ENCODE measurements at regions not wholly inside any gene's neighbourhood (a gene's known extent, or its start where the extent isn't known, plus 50 kb on each side); places are given as distances from the start of the nearest gene placed in this dataset.
"Not testable (repeated sequence)": the region's sequence is repeated elsewhere in the genome, so short reads cannot be mapped to it uniquely, and the experiment has no call there.

DNA sequence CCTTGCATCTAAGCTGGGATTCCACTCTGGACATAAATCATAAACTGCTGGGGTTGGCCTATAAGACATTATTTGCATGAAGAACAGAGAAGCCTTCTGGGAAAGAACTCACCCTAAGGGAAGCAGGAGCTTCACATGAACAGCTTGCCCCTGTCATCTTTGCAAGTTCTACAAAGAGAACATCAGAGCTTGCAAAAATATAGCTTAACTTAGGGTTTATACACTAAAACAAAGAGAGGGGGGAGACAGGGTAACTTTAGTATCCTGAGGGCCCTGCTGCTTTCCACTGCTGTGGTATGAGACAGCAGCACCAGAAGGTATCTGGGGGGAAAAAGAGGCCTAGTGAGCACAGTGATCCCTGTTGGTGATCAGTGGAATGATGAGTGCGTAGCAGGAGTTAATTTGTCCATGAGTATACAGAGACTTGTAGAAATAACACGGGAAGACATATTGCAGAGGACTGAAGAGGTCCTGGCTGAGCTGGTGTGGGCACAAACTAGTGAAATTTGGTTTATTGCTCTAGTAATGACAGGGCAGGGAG, 116.1 kb upstream of the TSC22D1 start:
- no peak for DNase-seq (ENCODE audit: low read depth)
- H3K4me3 ChIP-seq (ENCODE audit: low read depth, low read length): no peak overlapping the region

DNA sequence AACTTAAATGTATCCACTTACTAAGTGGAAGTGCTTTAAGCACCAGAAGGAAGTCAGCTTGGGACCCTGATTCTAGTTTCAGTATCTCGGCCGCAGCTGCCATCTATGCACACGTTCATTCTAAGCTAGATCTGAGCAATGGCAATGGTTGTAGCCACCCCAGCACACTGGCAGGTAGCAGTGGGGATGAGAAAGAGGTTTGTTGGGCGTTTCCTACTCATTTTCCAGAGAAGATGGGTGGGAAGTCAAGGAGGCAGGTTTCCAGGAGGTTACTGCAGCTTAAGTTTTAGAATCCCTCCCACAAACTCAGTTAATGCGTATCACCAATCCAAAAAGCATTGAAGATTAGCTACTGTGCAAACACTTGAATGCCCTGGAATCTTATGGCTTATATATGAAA, 114.2 kb upstream of the TSC22D1 start:
- no peak overlapping the region for H3K4me3 ChIP-seq (ENCODE audit: low read depth, low read length)
- no peak for DNase-seq (ENCODE audit: low read depth)

DNA sequence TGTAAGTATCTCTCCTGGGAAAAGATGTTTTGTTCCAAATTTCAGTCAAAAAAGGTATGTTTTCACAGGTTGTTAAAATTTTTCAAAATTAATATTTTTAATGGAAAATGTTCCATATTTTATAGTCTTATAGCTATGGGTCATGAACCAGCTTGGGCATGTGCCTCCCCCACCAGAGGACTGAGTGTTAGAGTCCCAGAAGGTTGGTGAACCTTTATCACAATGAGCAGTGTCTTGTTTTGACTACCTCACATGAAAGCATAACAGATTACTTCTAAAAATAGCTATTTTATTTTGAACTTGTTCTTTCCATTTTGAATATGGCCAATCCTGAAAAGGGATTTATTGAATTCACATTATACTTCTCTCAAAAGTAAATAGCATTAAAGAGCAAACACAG, 112.5 kb upstream of the TSC22D1 start:
- no peak overlapping the region for H3K4me3 ChIP-seq (ENCODE audit: low read depth, low read length)
- DNase-seq (ENCODE audit: low read depth): no peak

DNA sequence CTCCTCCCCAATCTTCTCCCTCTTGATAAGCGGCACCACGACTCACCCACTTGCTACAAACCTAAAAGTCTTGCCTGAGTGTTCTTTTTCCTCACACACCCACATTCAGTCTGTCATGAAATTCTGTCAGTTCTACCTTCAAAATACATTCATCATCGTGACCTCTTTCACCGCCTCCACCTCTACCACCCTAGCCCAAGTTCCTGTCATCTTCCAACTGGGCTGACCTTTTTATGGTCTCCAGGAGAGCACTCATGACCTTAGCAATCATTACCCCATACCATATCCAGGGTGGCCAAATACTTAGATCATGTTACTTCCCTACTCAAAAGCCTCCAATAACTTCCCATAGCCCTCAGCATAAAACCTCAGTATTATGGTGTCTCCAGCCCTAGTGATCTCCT, 110.4 kb upstream of the TSC22D1 start:
- no peak for DNase-seq (ENCODE audit: low read depth)
- no peak overlapping the region for H3K4me3 ChIP-seq (ENCODE audit: low read depth, low read length)

DNA sequence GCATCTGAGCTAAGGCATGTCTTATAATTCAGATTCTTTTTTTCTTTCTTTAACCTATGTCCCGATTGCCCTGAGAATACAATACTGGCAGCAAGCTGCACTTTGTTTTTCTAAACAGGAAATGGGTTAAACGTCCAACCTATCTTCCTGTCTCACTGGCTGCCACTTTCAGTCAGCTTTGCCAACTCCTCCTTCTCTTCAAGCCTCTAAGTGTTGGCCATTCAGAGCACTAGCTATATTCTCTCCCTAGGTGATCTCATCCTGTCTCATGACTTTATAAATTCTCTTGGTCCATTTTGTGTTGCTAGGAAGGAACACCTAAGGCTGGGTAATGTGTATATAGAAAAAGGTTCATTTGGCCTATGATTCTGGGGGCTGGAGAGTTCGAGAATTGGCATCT, 109.5 kb upstream of the TSC22D1 start:
- no peak for DNase-seq (ENCODE audit: low read depth)
- no peak overlapping the region for H3K4me3 ChIP-seq (ENCODE audit: low read depth, low read length)

DNA sequence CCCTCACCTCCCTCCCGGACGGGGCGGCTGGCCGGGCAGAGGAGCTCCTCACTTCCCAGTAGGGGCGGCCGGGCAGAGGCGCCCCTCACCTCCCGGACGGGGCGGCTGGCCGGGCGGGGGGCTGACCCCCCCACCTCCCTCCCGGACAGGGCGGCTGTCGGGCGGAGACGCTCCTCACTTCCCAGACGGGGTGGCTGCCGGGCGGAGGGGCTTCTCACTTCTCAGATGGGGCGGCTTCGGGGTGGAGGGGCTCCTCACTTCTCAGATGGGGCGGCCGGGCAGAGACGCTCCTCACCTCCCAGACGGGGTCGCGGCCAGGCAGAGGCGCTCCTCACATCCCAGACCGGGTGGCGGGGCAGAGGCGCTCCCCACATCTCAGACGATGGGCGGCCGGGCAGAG, 106.3 kb upstream of the TSC22D1 start:
- H3K4me3 ChIP-seq (ENCODE audit: low read depth, low read length): not testable (repeated sequence)

DNA sequence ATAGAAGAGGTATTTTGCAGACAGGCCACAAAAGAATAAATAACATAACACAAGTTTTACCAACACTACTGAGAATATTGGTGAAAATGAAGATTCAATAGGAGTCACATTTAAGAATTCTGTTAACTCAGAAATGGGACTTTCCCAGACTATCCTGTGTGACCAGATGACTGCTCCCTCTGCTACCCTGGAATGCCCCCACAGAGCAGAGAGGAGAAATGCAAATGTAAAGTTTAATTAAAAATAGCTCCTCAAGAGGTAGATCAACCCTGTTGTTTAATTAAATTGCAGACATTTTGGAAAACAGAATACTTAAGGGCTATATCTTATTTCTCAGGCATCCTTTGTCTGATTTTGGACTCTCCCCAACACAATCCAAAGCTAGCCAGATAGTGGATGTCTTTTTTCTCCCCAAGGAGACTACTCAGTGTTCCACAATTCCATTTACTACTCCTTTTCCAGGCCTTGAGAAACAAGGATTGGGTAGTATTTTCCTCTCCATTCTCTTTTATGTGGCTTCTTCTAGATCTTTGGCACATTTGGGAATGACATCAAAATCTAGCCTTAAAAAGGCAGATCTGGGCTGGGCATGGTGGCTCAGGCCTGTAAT, 104.7 kb upstream of the TSC22D1 start:
- H3K4me3 ChIP-seq (ENCODE audit: low read depth, low read length): no peak overlapping the region
- DNase-seq (ENCODE audit: low read depth): no peak

More for the DNA sequence above, 106.3 kb upstream of the TSC22D1 start:
- DNase-seq (ENCODE audit: low read depth): not testable (repeated sequence)

DNA sequence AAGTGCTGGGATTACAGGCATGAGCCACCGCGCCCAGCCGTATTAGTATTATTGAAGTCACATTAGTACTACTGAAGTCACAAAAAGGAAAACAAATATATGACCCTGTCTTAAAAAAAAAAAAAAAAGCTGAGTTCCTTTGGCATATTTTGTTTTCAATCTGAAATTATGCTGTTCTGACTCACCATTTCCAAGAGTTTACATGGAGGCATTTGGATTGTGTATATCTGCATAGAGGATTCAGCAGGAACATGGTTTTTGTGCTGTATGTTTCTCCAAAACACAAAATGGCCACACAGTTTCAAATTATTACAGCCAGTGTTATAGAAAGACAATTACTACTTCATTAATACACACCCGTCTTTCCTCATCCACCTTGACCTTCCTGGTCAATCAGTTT, 103.5 kb upstream of the TSC22D1 start:
- DNase-seq (ENCODE audit: low read depth): no peak
- H3K4me3 ChIP-seq (ENCODE audit: low read depth, low read length): no peak overlapping the region

DNA sequence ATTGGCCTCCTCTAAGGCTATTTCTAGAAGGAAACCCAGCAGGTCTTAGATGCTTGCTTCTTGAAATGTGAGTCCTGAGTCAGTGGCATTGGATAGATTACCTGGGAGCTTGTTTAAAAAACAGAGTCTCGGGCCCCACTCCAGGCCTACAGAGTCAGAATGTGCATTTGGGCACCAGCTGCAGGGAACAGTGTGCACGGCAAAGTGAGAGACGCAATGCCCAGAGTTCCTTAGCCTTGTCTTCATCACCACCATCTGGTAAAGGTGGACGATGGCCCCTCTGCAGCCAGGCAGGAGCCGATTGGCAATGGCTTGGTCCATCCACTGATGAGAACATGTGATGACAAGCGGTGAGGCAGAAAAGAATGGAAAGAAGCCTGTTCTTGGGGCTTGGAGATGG, 102.1 kb upstream of the TSC22D1 start:
- no peak for DNase-seq (ENCODE audit: low read depth)

DNA sequence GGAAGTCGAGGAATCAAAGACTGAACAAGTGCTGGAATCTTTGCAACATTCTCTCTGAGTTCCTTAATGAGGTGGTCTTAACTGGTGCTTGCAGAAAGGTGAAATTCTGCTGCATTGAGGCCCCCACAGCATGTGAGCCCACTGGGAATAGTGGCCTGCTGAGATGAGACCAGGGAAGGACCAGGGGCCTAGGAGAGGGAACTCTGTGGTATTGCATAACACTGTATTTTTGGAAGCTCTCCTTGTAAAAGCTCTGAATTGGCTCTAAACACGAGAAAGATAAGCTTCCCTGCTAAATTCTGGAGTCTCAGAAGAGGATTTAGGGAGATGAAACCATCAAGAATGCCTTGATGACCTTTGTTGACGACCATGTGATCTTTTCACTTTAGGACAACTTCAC, 100.4 kb upstream of the TSC22D1 start:
- no peak overlapping the region for H3K4me3 ChIP-seq (ENCODE audit: low read depth, low read length)
- no peak for DNase-seq (ENCODE audit: low read depth)

More for the DNA sequence above, 102.1 kb upstream of the TSC22D1 start:
- H3K4me3 ChIP-seq (ENCODE audit: low read depth, low read length): no peak overlapping the region

DNA sequence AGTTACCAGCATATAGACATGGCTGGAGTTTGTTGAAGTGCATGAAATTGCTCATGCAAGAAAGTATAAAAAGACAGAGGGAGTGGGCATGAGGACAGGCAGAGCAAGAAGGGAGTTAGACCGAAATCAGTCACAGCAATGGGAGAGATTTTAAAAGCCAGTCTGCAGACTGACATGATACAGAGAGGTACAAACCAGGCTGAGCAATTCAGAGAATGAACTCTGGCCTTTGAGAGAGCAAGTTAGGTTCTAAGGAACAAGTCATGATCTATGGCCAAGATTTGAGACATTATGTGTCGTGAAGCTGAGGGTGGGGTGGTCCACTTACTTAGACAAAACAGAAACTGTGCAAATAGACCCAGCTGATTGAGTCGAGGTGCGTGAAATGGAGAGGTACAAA, 93.4 kb upstream of the TSC22D1 start:
- H3K4me3 ChIP-seq (ENCODE audit: low read depth, low read length): no peak overlapping the region
- no peak for DNase-seq (ENCODE audit: low read depth)

DNA sequence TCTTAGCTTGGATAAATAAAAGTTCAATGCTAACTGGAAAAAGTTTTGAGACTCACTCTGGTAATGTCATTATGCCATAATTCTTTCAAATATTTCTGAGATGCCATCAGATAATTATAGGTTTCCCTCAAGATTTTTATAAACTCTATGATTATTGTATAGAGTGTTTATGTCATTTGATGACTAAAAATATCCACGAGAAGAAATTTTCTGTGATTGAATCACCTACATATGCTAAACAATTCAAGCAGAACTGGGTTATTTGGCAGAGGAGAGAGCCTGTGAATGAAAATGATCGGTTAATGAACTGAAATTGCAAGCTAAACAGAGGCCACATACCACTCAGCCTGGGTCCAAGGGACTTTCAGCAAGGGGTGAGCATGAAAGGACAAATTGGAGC, 92.6 kb upstream of the TSC22D1 start:
- DNase-seq (ENCODE audit: low read depth): no peak
- H3K4me3 ChIP-seq (ENCODE audit: low read depth, low read length): no peak overlapping the region

DNA sequence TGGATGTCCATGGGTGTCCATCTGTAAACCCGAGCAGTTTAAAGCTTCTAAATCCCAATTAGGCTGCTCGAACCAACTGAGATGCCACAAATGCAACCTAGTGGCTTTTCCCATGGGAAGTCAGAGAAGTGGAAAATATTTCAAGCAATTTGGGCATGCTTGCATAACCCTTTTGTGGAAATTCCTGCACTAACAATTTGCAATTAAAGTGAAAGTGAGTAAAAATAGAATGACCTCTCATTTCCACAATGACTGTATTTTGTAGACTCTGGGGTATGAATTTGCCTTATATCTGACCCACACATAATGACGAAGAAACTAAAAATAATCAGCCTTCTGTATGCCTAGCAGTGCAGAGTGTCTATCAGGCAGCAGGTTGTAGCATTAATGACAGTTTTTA, 91.8 kb upstream of the TSC22D1 start:
- H3K4me3 ChIP-seq (ENCODE audit: low read depth, low read length): no peak overlapping the region
- DNase-seq (ENCODE audit: low read depth): no peak

DNA sequence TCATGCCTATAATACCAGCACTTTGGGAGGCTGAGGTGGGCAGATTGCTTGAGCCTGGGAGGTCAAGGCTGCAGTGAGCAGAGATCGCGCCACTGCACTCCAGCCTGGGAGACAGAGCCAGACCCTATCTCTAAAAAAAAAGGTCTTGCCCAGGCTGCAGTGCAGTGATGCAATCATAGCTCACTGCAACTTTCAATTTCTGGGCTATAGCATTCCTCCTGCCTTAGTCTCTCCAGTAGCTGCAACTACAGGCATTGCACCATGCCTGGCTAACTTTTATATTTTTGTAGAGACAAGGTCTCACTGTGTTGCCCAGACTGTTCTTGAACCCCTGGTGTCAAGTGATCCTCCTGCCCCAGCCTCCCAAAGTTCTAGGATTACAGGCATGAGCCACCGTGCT, 90.4 kb upstream of the TSC22D1 start:
- DNase-seq (ENCODE audit: low read depth): peak; percentile 38

DNA sequence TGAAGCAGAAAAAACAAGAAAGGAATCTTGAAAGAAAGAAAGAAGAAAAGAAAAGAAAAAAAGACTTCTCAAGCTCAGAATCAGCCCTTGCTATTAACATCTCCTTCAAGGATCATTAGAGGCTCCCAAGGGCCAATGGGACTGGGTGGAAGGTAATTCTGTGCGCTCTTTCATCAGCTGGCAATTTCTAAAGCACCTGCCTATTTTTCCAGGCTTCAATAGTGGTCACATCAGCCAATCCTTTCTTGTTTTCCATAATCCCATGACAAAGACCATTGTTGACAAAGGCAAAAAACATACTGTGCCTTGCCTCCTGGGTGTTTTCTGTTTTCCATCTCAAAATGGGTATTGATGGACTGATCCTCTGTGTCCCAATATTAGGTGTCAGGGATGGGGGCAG, 88.2 kb upstream of the TSC22D1 start:
- DNase-seq (ENCODE audit: low read depth): no peak
- no peak overlapping the region for H3K4me3 ChIP-seq (ENCODE audit: low read depth, low read length)

More for the DNA sequence above, 90.4 kb upstream of the TSC22D1 start:
- H3K4me3 ChIP-seq (ENCODE audit: low read depth, low read length): not testable (repeated sequence)

DNA sequence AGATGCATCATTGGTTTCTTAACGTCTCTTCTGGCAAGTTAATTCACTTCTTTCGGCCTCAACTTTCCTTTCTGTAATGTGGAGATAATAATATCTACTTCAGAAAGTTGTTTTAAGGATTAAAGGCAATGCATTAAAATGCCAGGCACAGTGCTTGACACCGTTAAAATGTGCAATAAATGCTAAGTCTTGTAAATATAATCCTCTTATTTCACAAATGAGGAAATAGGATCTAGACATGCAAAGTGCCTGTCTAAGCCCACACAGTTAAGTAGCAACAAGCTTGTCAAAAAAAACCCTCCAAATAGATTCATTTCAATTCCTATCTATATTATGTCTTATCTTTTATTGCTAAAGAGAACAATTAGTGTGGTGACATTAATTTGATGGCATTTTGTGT, 86.4 kb upstream of the TSC22D1 start:
- DNase-seq (ENCODE audit: low read depth): no peak
- H3K4me3 ChIP-seq (ENCODE audit: low read depth, low read length): no peak overlapping the region

DNA sequence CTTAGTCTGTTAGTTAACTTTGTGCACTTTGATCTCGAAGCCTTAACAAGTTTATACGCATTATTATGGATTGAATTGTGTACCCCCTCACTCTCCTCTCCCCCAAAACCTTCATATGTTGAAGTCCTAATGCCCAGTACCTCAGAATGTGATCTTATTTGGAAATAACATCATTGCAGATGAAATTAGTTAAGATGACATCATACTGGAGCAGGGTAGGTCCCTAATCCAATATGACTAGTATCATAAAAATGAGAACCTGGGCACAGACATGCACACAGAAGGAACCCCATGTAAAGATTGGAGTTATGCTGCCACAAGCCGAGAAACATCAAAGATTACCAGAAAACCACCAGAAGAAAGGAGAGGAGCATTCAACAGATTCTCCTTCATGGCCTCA, 85.8 kb upstream of the TSC22D1 start:
- no peak for DNase-seq (ENCODE audit: low read depth)
- no peak overlapping the region for H3K4me3 ChIP-seq (ENCODE audit: low read depth, low read length)

DNA sequence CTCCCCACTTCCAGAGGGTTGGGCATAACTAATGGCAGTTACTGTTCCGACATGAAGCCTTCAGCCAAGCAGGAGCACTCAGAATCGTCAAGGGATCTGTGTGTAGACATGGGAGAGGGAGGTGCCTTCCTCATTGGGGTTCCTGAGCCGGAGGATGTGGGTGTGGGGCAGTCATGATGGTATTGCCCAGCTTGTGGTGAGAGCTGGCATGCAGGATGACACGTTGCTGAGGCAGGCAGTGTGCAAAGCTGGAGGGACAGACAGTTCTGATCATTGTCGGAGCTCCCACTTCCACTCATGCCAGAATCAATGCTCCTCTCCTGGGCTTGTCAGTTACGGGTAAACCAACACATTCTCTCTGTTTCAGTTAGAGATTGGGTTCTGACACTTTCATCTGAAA, 83.9 kb upstream of the TSC22D1 start:
- no peak for DNase-seq (ENCODE audit: low read depth)
- no peak overlapping the region for H3K4me3 ChIP-seq (ENCODE audit: low read depth, low read length)

DNA sequence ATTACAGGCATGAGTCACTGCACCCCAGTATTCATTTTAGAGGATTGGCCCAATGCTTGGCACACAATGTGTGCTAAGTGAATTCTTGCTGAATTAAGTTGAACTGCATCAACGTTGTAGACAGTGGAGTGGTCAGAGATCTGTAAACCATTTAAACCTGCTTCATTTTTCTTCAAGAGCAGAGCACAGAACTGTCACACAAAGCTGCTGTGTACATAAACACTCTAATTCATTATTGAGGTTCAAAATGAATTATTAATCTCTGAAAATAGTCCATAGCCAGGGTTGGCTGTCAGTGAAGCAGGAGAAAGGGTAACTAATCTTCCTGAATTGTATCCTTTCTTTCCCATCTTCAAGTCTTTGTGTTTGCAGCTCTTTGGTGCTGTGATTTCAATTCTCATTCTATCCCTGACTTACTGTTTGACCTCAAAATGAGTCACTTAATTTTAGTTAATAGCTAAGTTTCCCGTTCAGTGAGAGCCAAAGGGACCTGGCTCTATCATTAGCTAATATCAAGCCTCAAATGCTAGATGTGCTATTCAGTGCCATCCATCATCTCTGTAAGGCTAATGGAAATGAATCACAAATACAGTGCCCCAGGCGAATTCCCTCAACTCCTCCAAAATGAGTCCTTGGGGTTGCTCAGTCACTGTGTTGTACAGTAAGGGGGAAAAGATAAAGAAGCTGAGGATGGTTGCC, 77.0 kb upstream of the TSC22D1 start:
- no peak overlapping the region for H3K4me3 ChIP-seq (ENCODE audit: low read depth, low read length)
- DNase-seq (ENCODE audit: low read depth): no peak

DNA sequence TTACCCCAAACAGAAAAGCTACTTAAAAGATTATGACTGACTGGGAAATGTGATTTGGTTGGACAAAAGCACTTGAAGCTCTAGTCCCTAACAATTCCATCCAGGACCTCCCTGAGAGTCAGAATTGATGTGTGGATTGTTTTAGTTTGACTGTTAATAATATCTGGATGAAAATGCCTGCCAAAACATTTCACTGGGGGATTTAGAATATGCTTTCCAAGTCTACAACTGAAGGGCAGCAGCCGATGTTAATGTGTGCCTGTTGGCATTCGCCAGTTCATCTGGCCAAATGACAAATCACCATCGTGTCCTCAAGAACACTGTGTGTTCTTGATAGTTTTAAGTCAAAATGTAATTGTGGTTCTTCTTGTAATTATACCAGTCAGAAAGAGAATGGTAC, 76.0 kb upstream of the TSC22D1 start:
- DNase-seq (ENCODE audit: low read depth): no peak
- no peak overlapping the region for H3K4me3 ChIP-seq (ENCODE audit: low read depth, low read length)

DNA sequence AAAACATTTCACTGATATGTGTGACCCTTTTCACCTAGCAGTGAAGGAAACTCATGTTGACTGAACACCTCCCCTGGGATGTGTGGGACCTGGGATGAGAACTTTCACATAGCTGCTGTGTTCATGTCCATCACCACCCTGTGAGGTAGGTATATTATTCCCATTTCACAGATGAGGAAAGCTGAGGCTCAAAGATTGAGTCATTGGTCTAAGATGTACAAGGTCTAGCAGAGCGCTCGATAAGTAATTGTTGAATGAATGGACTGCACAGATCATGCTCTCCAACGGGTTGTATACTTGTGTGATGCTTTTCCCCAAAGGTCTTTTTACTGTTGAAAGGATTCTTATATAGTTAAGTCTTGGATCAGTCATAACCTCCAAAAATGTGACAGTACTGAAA, 75.6 kb upstream of the TSC22D1 start:
- H3K4me3 ChIP-seq (ENCODE audit: low read depth, low read length): no peak overlapping the region
- DNase-seq (ENCODE audit: low read depth): no peak

All from skeletal muscle cell (primary cell).